Sigmoid colon (tissue), 6 donors: ENCODE measurements at regions not wholly inside any gene's neighbourhood (a gene's known extent, or its start where the extent isn't known, plus 50 kb on each side); places are given as distances from the start of the nearest gene placed in this dataset.

Experiments
- DNase-seq: peaks from one replicate; pipeline ENCODE4 v3.0.0-alpha.2; 2019
- H3K27ac ChIP-seq, 4 donors: fragments of 200-600 bp; sonication (generic); one replicate each; pipeline ENCODE4 v1.5.1; 2016 to 2019; ENCODE audit warnings: mild to moderate bottlenecking in 1 of 4
- H3K27me3 ChIP-seq, 3 donors: fragments of 200-600 bp; sonication (generic); one replicate each; pipeline ENCODE4 v1.5.1; 2019; ENCODE audit warnings: mild to moderate bottlenecking in 1 of 3
- H3K36me3 ChIP-seq, 4 donors: fragments of 200-600 bp; sonication (generic); one replicate each; pipeline ENCODE4 v1.5.1; 2016 to 2019
- H3K4me1 ChIP-seq, 4 donors: fragments of 200-600 bp; sonication (generic); one replicate each; pipeline ENCODE4 v1.5.1; 2017 to 2019
- H3K4me3 ChIP-seq, 4 donors: fragments of 200-600 bp; sonication (generic); one replicate each; pipeline ENCODE4 v1.5.1; 2017 to 2019; ENCODE audit warnings: mild to moderate bottlenecking in 2 of 4, moderate library complexity in 1 of 4
- H3K9me3 ChIP-seq, 4 donors: fragments of 200-600 bp in 3 of 4; sonication (generic) in 3 of 4; one replicate each; pipeline versions ENCODE4 v1.5.1 to v1.6.1; 2013 to 2019
- EP300 ChIP-seq, 4 donors: sonication (generic); formaldehyde crosslinking; IDR thresholded peaks; one replicate each; pipeline ENCODE4 v1.6.1; 2017; ENCODE audit warnings: antibody characterized with exemption in 4 of 4
- POLR2A ChIP-seq, 2 donors: fragments of 450-650 bp; IDR thresholded peaks; one replicate each; pipeline ENCODE4 v1.6.1; 2016; ENCODE audit warnings: antibody characterized with exemption in 2 of 2, mild to moderate bottlenecking in 2 of 2, moderate library complexity in 2 of 2
- POLR2AphosphoS5 ChIP-seq, 4 donors: sonication (generic); formaldehyde crosslinking; IDR thresholded peaks; one replicate each; pipeline ENCODE4 v1.6.1; 2017; ENCODE audit warnings: antibody characterized with exemption in 4 of 4
- WGBS, 2 donors: extraction: QIAGEN DNeasy Blood & Tissue Kit; methylation state at CpG; one replicate each; pipeline ENCODE4 v1.1.7; 2013; 5-methylcytosine and 5-hydroxymethylcytosine counted together
- intact Hi-C: fragments of 100-400 bp; cut with DNase I; formaldehyde crosslinking; loops from one replicate; pipeline ENCODE4 v1.15.1; 2023
- TF ChIP-seq, protein P1 (sequence below), 4 experiments: fragments of 450-650 bp in 3 of 4; fragments of 200-600 bp in 1 of 4; IDR thresholded peaks; one replicate each; pipeline ENCODE4 v1.5.1; 2016 to 2019; ENCODE audit warnings: antibody characterized with exemption in 4 of 4, mild to moderate bottlenecking in 3 of 4, moderate library complexity in 2 of 4
- donor health status: healthy with polysubstance abuse.
- donor health status: healthy.

DNA sequence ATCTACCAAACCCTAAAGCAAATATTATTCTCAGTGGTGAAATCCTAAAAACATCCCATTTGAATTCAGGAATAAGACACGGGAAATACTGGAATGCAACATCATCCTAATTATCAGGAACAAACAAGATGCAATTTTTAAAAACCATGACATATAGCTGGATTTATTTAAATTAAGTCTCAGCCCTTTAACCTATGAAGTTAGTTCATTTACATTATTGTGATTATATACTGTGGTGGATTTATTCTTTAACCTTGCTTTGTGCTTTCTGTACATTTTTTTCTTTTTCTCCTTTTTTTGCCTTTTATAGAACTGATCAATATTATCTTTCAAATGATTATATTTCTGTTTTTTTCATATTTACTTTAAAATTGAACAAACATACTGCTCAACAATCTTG is 59.8 kb upstream of the ARMC2 start:
- Histone ChIP-seq H3K27me3 (no peaks in the 10 kb centered on the region), H3K9me3 (no peaks in the 10 kb centered on the region), H3K36me3 (no peaks in the 10 kb centered on the region), H3K4me1 (peaks cover 0 to 2% (median 0%) of the 10 kb centered on the region in 4 donors), H3K27ac (no peak overlapping the region), H3K4me3 (no peak overlapping the region)
- TF ChIP-seq, protein P1, sequence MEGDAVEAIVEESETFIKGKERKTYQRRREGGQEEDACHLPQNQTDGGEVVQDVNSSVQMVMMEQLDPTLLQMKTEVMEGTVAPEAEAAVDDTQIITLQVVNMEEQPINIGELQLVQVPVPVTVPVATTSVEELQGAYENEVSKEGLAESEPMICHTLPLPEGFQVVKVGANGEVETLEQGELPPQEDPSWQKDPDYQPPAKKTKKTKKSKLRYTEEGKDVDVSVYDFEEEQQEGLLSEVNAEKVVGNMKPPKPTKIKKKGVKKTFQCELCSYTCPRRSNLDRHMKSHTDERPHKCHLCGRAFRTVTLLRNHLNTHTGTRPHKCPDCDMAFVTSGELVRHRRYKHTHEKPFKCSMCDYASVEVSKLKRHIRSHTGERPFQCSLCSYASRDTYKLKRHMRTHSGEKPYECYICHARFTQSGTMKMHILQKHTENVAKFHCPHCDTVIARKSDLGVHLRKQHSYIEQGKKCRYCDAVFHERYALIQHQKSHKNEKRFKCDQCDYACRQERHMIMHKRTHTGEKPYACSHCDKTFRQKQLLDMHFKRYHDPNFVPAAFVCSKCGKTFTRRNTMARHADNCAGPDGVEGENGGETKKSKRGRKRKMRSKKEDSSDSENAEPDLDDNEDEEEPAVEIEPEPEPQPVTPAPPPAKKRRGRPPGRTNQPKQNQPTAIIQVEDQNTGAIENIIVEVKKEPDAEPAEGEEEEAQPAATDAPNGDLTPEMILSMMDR (IDR thresholded peaks at IDR 0.05) = no peak
- TF ChIP-seq EP300 (IDR thresholded peaks at IDR 0.05) (no peak), POLR2AphosphoS5 (IDR thresholded peaks at IDR 0.05) (no peak), POLR2A (IDR thresholded peaks at IDR 0.05) (no peak)
- intact Hi-C loops = loop anchor here (10.0 kb wide), 1 partner anchor 286 kb away; no protein-coding TSS in a partner anchor
- WGBS, 2 donors = 94 to 98% methylated on average over 1 of the region's 1 CpG
- DNase-seq = no peak

DNA sequence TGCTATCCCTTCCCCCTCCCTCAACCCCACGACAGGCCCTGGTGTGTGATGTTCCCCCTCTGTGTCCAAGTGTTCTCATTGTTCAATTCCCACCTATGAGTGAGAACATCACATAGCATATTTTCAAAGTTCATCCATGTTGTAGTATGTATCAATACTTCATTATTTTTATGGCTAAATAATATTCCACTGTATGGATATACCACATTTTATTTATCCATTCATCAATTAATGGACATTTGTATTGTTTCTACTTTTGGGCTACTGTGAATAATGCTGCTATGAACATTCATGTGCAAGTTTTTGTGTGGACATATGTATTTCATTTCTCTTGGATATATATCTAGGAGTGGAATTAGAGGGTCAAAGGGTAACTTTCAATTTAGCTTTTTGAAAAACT is 58.7 kb upstream of the ARMC2 start:
- no peak for TF ChIP-seq POLR2AphosphoS5 (IDR thresholded peaks at IDR 0.05)
- Histone ChIP-seq H3K4me3 (no peak overlapping the region), H3K9me3 (no peaks in the 10 kb centered on the region), H3K27ac (no peak overlapping the region), H3K36me3 (no peaks in the 10 kb centered on the region), H3K4me1 (no peaks in the 10 kb centered on the region), H3K27me3 (no peaks in the 10 kb centered on the region)
- WGBS, 2 donors = 90 to 98% methylated on average over 1 of the region's 1 CpG
- intact Hi-C loops = loop anchor here (10.0 kb wide), 1 partner anchor 285 kb away; no protein-coding TSS in a partner anchor
- no peak for DNase-seq

DNA sequence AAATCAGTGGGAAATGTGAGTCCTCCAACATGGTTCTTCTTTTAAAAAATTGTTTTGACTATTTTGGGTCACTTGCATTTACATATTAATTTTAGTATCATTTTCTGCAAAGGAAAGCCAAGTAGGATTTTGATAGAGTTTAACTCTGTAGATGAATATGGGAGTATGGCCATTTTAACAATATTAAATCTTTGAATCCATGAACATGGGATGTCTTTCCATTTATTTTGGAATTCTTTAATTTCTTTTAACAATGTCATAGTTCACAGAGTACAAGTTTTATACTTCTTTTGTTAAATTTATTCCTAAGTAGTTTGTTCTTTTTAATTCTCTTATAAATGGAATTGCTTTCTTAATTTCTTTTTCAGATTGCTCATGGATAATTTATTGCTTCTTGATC is 56.5 kb upstream of the ARMC2 start:
- Histone ChIP-seq H3K27me3 (no peaks in the 10 kb centered on the region), H3K4me3 (no peak overlapping the region), H3K27ac (no peak overlapping the region), H3K9me3 (no peaks in the 10 kb centered on the region), H3K36me3 (no peaks in the 10 kb centered on the region), H3K4me1 (no peaks in the 10 kb centered on the region)
- TF ChIP-seq EP300 (IDR thresholded peaks at IDR 0.05) (no peak), POLR2AphosphoS5 (IDR thresholded peaks at IDR 0.05) (no peak), POLR2A (IDR thresholded peaks at IDR 0.05) (no peak)
- TF ChIP-seq, protein P1 (IDR thresholded peaks at IDR 0.05) = no peak
- DNase-seq = no peak
- intact Hi-C loops = no loop called here

DNA sequence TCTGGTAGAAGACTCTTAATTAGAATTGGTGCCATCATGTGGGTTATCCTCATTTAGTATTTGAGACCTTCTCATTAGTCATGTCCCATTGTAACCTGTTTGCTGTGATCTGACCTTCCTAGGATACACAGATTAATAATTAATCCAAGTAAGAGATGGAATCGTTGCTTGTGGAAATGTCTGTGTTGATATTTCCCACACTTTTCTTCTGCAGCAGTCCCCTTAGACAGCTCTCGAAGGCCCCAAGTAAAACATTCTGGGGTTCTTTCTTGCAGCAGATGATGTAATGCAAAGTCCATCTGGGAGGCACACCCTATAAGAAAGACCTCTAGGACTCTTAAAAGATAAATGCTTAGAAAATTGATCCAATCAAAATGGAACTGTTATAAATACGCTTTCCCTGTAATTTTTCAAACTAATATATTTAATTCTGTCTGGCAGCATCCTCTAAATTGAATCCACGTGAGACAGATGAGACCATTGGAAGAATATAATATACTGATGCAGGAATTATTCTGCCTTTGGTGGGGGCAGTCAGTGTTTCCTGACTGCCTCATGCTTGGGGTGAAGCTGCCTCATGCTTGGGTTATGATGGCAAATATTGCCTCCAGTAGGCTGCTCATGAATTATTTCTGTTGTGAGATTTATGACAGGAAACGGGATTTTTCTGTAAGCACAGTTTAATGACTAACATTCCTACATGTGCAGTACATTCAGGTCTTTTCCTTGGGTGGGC is 54.5 kb upstream of the ARMC2 start:
- Histone ChIP-seq H3K27me3 (no peaks in the 10 kb centered on the region), H3K27ac (no peak overlapping the region), H3K4me1 (no peaks in the 10 kb centered on the region), H3K9me3 (no peaks in the 10 kb centered on the region), H3K4me3 (no peak overlapping the region), H3K36me3 (no peaks in the 10 kb centered on the region)
- DNase-seq = no peak
- TF ChIP-seq EP300 (IDR thresholded peaks at IDR 0.05) (no peak), POLR2AphosphoS5 (IDR thresholded peaks at IDR 0.05) (no peak), POLR2A (IDR thresholded peaks at IDR 0.05) (no peak)
- TF ChIP-seq, protein P1 (IDR thresholded peaks at IDR 0.05) = no peak
- 50 to 74% methylated on average over 5 of the region's 5 CpGs for WGBS, 2 donors
- intact Hi-C loops = no loop called here

DNA sequence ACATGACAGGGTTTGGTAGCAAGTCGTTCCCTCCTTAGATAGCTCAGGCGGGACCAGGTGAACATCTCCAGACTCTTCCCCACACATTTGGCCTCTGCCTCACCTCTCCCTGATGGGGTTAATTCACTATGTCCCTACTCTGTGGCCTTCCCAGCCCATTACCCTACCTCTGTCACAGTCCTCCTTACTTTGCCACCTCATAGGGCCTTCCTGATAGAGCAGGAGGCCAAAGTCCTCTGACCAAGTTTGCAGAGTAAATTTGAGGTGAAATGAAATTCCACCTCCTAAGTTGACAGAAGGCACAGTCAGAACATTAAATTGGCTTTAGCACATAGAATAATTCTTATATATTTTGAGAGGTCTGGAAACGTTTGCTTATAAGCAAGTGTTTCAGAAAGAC is 53.1 kb upstream of the ARMC2 start:
- H3K4me3 ChIP-seq = no peak overlapping the region
- no peaks in the 10 kb centered on the region for H3K36me3 ChIP-seq
- no peaks in the 10 kb centered on the region for H3K27me3 ChIP-seq
- H3K9me3 ChIP-seq = no peaks in the 10 kb centered on the region
- H3K27ac ChIP-seq = no peak overlapping the region
- TF ChIP-seq, protein P1 (IDR thresholded peaks at IDR 0.05) = no peak
- TF ChIP-seq POLR2A (IDR thresholded peaks at IDR 0.05) = no peak
- no peak for TF ChIP-seq POLR2AphosphoS5 (IDR thresholded peaks at IDR 0.05)
- no peak for TF ChIP-seq EP300 (IDR thresholded peaks at IDR 0.05)
- DNase-seq = no peak
- intact Hi-C loops = no loop called here
- WGBS, 2 donors = 68 to 84% methylated on average over 3 of the region's 3 CpGs
- H3K4me1 ChIP-seq = peaks cover 0 to under 1% (median under 1%) of the 10 kb centered on the region in 4 donors
